ENCODE measurements at regions not wholly inside any gene's neighbourhood (a gene's known extent, or its start where the extent isn't known, plus 50 kb on each side); places are given as distances from the start of the nearest gene placed in this dataset.

- Histone ChIP-seq H4K20me1 (ENCODE audit: control insufficient read depth, insufficient read depth, insufficient read length) (no peaks in the 10 kb centered on the region), H3K79me1 (ENCODE audit: insufficient read depth, low read depth, low read length, poor library complexity, severe bottlenecking) (no peaks in the 10 kb centered on the region), H2AK5ac (ENCODE audit: insufficient read length, low read length) (no peak overlapping the region), H3K27me3 (ENCODE audit: insufficient read depth, low read length) (no peaks in the 10 kb centered on the region), H3K27ac (ENCODE audit: insufficient read length, low read depth, low read length) (no peak overlapping the region), H2BK20ac (ENCODE audit: low read depth, low read length, poor library complexity, severe bottlenecking) (no peak overlapping the region), H3K18ac (ENCODE audit: insufficient read length, low read depth, low read length) (no peak overlapping the region), H3T11ph (ENCODE audit: low read length) (no peak overlapping the region), H3K4me1 (ENCODE audit: insufficient read depth, low read length) (no peaks in the 10 kb centered on the region), H2BK15ac (ENCODE audit: low read depth, low read length) (no peak overlapping the region), H2BK12ac (ENCODE audit: insufficient read length, low read depth, low read length) (no peak overlapping the region), H3K4me2 (ENCODE audit: insufficient read depth, insufficient read length, low read length) (no peak overlapping the region), H4K8ac (replicated peaks; ENCODE audit: insufficient read length, low read depth, low read length) (no peak overlapping the region), H3K14ac (ENCODE audit: insufficient read depth, low read length) (no peak overlapping the region), H3K9ac (ENCODE audit: extremely low read depth, insufficient read length, low read length) (no peak overlapping the region), H2BK5ac (ENCODE audit: insufficient read length, low read length) (no peak overlapping the region), H4K91ac (ENCODE audit: insufficient read length, low read depth, low read length) (no peak overlapping the region), H3K23ac (ENCODE audit: insufficient read length, low read depth, low read length) (no peak overlapping the region), H3K9me3 (ENCODE audit: control insufficient read depth, low read depth, low read length) (no peaks in the 10 kb centered on the region), H4K5ac (ENCODE audit: insufficient read length, low read depth, low read length) (no peak overlapping the region), H2BK120ac (ENCODE audit: low read depth, low read length, poor library complexity, severe bottlenecking) (no peak overlapping the region), H3K4ac (ENCODE audit: low read depth, low read length) (no peak overlapping the region), H3K79me2 (ENCODE audit: insufficient read depth, low read length) (no peaks in the 10 kb centered on the region), H3K56ac (ENCODE audit: insufficient read length, low read depth, low read length) (no peak overlapping the region), H2AFZ (ENCODE audit: low read length) (no peak overlapping the region), H3K23me2 (ENCODE audit: insufficient read length, low read depth, low read length, poor library complexity, severe bottlenecking) (no peaks in the 10 kb centered on the region)
- Mint-ChIP-seq H3K27ac (no peak overlapping the region), H3K27me3 (ENCODE audit: low read depth) (no peaks in the 10 kb centered on the region), H3K4me1 (peaks cover 2 to 4% of the 10 kb centered on the region in 2 experiments; a peak in 2 of 4 replicates), H3K36me3 (ENCODE audit: insufficient read depth in 1 of 3, low read depth in 3 of 3) (no peaks in the 10 kb centered on the region), H3K9me3 (no peaks in the 10 kb centered on the region; a peak in 1 of 5 replicates), H3K4me3 (no peak overlapping the region)
- WGBS (ENCODE audit: extremely low coverage, insufficient read length, low lambda C conversion rate), result no CpG with 5 or more reads among the region's 3 CpGs
- no peak for DNase-seq
- no peak for TF ChIP-seq CTCF (conservative IDR thresholded peaks at IDR 0.05)
These were observed 786.8 kb downstream of the FAM181B start for GRCh38 chr11:81946831-81947230.

Data from H9 (cell line).